ENCODE measurements at regions not wholly inside any gene's neighbourhood (a gene's known extent, or its start where the extent isn't known, plus 50 kb on each side); places are given as distances from the start of the nearest gene placed in this dataset.

- TF ChIP-seq EZH2 (IDR thresholded peaks at IDR 0.05; ENCODE audit: borderline replicate concordance) (no peak), EZH2phosphoT487 (IDR thresholded peaks at IDR 0.05; ENCODE audit: low read depth, severe bottlenecking, unreplicated experiment) (no peak)
- TF ChIP-seq, protein P1, sequence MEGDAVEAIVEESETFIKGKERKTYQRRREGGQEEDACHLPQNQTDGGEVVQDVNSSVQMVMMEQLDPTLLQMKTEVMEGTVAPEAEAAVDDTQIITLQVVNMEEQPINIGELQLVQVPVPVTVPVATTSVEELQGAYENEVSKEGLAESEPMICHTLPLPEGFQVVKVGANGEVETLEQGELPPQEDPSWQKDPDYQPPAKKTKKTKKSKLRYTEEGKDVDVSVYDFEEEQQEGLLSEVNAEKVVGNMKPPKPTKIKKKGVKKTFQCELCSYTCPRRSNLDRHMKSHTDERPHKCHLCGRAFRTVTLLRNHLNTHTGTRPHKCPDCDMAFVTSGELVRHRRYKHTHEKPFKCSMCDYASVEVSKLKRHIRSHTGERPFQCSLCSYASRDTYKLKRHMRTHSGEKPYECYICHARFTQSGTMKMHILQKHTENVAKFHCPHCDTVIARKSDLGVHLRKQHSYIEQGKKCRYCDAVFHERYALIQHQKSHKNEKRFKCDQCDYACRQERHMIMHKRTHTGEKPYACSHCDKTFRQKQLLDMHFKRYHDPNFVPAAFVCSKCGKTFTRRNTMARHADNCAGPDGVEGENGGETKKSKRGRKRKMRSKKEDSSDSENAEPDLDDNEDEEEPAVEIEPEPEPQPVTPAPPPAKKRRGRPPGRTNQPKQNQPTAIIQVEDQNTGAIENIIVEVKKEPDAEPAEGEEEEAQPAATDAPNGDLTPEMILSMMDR (IDR thresholded peaks at IDR 0.05; ENCODE audit: poor library complexity), result no peak
- no peak for DNase-seq (ENCODE audit: low spot score)
- no peaks in the 10 kb centered on the region for H3K79me2 ChIP-seq
These were observed 349.8 kb downstream of the HINT1 start for GRCh38 chr5:130815246-130815645.

GRCh38 chr5:130808691-130809090 is 356.4 kb downstream of the HINT1 start:
- H2AFZ ChIP-seq, result no peak overlapping the region
- WGBS (ENCODE audit: low lambda C conversion rate, missing lambda C conversion rate), result 92% methylated on average over 4 of the region's 4 CpGs
- H3K27me3 ChIP-seq, result no peaks in the 10 kb centered on the region
- no peak overlapping the region for H3K4me2 ChIP-seq
- no peaks in the 10 kb centered on the region for H3K36me3 ChIP-seq (replicated peaks; ENCODE audit: insufficient read depth, low read depth)
- no peak overlapping the region for H3K27ac ChIP-seq
- no peak overlapping the region for H3K4me3 ChIP-seq
- no peaks in the 10 kb centered on the region for H3K79me2 ChIP-seq
- DNase-seq (ENCODE audit: low spot score), result no peak
- no peaks in the 10 kb centered on the region for H3K9me3 ChIP-seq (ENCODE audit: low read depth)
- H3K4me1 ChIP-seq (ENCODE audit: insufficient read depth), result peaks cover 3% of the 10 kb centered on the region
- H4K20me1 ChIP-seq (ENCODE audit: insufficient read depth, poor library complexity, severe bottlenecking), result no peaks in the 10 kb centered on the region
- no peaks in the 10 kb centered on the region for H3K9me2 ChIP-seq (replicated peaks; ENCODE audit: insufficient read depth)
- no peak for TF ChIP-seq EZH2phosphoT487 (IDR thresholded peaks at IDR 0.05; ENCODE audit: low read depth, severe bottlenecking, unreplicated experiment)
- TF ChIP-seq, protein P1 (IDR thresholded peaks at IDR 0.05; ENCODE audit: poor library complexity), result no peak
- no peak for TF ChIP-seq EZH2 (IDR thresholded peaks at IDR 0.05; ENCODE audit: borderline replicate concordance)

More at GRCh38 chr5:130815246-130815645, 349.8 kb downstream of the HINT1 start:
- no peaks in the 10 kb centered on the region for H3K4me1 ChIP-seq (ENCODE audit: insufficient read depth)
- no peak overlapping the region for H3K4me3 ChIP-seq
- H4K20me1 ChIP-seq (ENCODE audit: insufficient read depth, poor library complexity, severe bottlenecking), result no peaks in the 10 kb centered on the region
- no peaks in the 10 kb centered on the region for H3K36me3 ChIP-seq (replicated peaks; ENCODE audit: insufficient read depth, low read depth)
- no peak overlapping the region for H3K27ac ChIP-seq
- H3K9me2 ChIP-seq (replicated peaks; ENCODE audit: insufficient read depth), result no peaks in the 10 kb centered on the region
- no peaks in the 10 kb centered on the region for H3K27me3 ChIP-seq
- H2AFZ ChIP-seq, result no peak overlapping the region
- H3K9me3 ChIP-seq (ENCODE audit: low read depth), result no peaks in the 10 kb centered on the region
- no peak overlapping the region for H3K4me2 ChIP-seq

DNA sequence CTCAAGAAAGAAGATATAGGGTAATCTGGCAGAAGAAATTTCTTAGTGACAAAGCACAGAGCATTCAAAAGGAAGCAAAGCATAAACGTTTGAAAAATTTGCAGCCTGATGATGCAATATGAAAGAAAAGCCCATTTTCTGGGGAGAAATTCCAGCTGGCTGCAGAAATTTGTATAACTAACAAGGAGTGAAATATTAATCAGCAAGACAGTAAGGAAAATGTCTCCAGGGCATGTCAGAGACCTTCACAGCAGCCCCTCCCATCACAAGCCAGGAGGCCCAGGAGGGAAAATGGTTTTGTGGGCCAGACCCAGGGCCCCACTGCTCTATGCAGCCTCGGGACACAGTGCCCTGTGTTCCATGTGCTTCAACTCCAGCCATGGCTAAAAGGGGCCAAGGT is 359.4 kb downstream of the HINT1 start:
- DNase-seq (ENCODE audit: low spot score), result no peak
- Histone ChIP-seq H3K79me2 (no peaks in the 10 kb centered on the region), H3K27me3 (no peaks in the 10 kb centered on the region), H3K9me2 (replicated peaks; ENCODE audit: insufficient read depth) (no peaks in the 10 kb centered on the region), H3K4me3 (no peak overlapping the region), H3K36me3 (replicated peaks; ENCODE audit: insufficient read depth, low read depth) (no peaks in the 10 kb centered on the region), H3K4me2 (no peak overlapping the region), H3K27ac (peak overlapping the region; percentile 2), H3K4me1 (ENCODE audit: insufficient read depth) (peaks cover 3% of the 10 kb centered on the region), H2AFZ (no peak overlapping the region), H3K9me3 (ENCODE audit: low read depth) (no peaks in the 10 kb centered on the region), H4K20me1 (ENCODE audit: insufficient read depth, poor library complexity, severe bottlenecking) (no peaks in the 10 kb centered on the region)
- 51% methylated on average over 2 of the region's 2 CpGs for WGBS (ENCODE audit: low lambda C conversion rate, missing lambda C conversion rate)
- TF ChIP-seq EZH2 (IDR thresholded peaks at IDR 0.05; ENCODE audit: borderline replicate concordance) (no peak), EZH2phosphoT487 (IDR thresholded peaks at IDR 0.05; ENCODE audit: low read depth, severe bottlenecking, unreplicated experiment) (no peak)
- TF ChIP-seq, protein P1 (IDR thresholded peaks at IDR 0.05; ENCODE audit: poor library complexity), result no peak

- DNase-seq (ENCODE audit: low spot score), result no peak
- no peak overlapping the region for H3K4me2 ChIP-seq
- peak overlapping the region; percentile 2 for H3K27ac ChIP-seq
- no peaks in the 10 kb centered on the region for H3K79me2 ChIP-seq
- no peak overlapping the region for H3K4me3 ChIP-seq
- no peaks in the 10 kb centered on the region for H4K20me1 ChIP-seq (ENCODE audit: insufficient read depth, poor library complexity, severe bottlenecking)
- H3K4me1 ChIP-seq (ENCODE audit: insufficient read depth), result peaks cover 3% of the 10 kb centered on the region
- no peaks in the 10 kb centered on the region for H3K27me3 ChIP-seq
- no peaks in the 10 kb centered on the region for H3K9me3 ChIP-seq (ENCODE audit: low read depth)
- no peaks in the 10 kb centered on the region for H3K36me3 ChIP-seq (replicated peaks; ENCODE audit: insufficient read depth, low read depth)
- H2AFZ ChIP-seq, result no peak overlapping the region
- TF ChIP-seq EZH2phosphoT487 (IDR thresholded peaks at IDR 0.05; ENCODE audit: low read depth, severe bottlenecking, unreplicated experiment) (no peak), EZH2 (IDR thresholded peaks at IDR 0.05; ENCODE audit: borderline replicate concordance) (no peak)
- TF ChIP-seq, protein P1 (IDR thresholded peaks at IDR 0.05; ENCODE audit: poor library complexity), result no peak
- H3K9me2 ChIP-seq (replicated peaks; ENCODE audit: insufficient read depth), result no peaks in the 10 kb centered on the region
These were observed 360.0 kb downstream of the HINT1 start for GRCh38 chr5:130805036-130805435.

Measured in hepatocyte (in vitro differentiated cells).